HG02938 (cell line): ENCODE measurements at regions not wholly inside any gene's neighbourhood (a gene's known extent, or its start where the extent isn't known, plus 50 kb on each side); places are given as distances from the start of the nearest gene placed in this dataset.

Experiments used
- ATAC-seq: cut with Tn5 transposase; IDR thresholded peaks from one replicate; pipeline ENCODE4 v1.9.1; 2021; ENCODE audit warnings: mild to moderate bottlenecking, moderate library complexity; ENCODE audit not compliant: unreplicated experiment

DNA sequence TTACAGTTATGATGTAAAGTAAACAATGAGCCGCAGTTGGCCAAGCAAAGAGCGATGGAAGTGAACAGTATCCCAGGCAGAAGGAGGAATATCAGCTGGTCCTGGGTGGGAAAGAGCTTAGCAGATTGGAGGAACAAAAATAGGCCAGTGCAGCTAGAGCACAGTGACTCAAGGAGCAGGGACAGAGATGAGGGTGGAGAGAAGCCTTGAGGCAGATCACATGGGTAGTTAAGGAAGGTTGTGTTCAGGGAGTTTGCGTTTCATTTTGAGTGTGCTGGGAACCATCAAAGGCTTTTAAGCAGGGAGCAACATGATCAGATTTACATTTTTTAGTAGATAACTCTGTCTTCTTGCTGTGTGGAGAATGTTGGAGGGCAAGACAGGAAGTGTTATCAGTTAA lies 113.6 kb downstream of the OAT start:
- no peak for ATAC-seq

DNA sequence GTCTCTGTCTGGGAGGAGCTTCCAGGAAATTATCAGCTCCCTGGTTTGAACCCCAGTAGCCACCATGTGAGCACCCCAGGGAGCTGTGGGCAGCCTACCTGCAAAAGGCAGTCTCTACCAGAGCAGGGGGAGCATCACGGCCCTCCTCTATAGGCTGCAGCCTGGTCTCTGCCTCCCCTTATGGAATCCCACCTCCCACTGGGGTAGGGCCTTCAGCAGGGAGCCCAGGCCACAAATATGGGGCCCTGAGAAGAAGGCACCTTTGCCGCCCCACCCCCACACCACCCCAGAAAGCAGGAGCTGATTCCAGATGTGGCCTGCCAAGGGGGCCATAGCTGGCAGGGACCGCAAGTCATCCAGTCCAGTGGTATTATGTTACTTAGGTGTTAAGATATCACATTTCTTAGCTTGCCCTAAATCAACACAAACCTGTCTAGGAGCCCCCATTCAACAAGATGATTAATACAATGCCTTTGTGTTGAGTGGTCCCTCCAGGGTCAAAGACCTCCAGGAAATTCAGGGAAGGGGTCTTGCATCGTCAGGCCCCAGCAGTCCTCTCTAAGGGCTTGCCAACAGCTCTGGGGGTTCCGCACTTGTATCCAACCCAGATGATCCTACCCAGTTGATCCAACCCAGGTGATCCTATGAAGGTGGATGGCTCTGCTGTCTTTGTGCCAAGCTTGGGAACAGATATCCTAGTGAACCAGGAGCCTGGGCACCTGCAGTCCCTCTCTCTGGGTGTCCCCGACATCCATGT lies 114.9 kb downstream of the OAT start:
- ATAC-seq: no peak

DNA sequence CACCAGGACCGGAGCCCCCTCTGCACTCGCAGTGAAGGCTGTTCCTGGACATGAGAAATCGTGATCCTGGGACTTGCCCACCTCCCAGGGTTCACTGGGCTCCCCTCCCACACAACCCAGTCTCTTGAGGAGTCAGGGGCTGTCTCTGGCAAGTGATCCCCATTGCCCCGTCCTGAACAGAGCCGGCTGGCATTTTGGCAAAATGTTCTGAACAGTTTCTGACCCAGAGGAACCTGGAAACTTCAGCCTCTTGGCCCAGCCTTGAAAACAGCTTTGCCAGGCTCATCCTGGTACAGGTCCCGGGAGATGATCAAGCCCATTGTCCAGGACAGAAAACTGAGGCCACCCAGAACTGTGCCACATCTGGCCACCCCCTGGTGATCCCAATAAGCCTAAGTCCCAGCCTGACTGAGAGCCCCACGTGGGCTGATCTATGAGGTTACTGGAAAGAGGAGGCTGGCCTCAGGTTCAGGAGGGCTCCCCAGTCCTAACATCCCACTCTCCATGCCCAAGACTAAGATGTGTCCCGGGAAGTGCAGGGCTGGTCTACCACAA lies 115.7 kb downstream of the OAT start:
- ATAC-seq: no peak

DNA sequence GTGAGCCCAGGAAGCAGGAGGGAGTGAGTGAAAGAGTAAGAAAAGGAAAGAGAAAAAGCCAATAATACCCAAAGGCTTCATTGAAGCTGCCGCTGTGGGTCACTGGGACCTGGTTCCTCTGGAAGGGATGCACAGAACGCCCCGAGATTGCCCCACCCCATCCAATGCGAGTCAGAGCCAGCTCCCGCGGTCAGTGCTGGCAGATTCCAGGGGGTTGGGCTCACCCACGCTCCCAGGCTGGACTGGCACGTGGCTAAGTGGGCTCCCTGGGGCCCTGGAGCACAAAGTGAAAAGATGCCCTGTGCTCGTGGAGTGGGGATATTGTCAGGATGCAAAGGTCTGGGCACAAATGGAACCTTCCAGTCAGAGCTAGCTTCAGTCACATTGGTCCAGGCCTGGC lies 117.0 kb downstream of the OAT start:
- ATAC-seq: no peak

DNA sequence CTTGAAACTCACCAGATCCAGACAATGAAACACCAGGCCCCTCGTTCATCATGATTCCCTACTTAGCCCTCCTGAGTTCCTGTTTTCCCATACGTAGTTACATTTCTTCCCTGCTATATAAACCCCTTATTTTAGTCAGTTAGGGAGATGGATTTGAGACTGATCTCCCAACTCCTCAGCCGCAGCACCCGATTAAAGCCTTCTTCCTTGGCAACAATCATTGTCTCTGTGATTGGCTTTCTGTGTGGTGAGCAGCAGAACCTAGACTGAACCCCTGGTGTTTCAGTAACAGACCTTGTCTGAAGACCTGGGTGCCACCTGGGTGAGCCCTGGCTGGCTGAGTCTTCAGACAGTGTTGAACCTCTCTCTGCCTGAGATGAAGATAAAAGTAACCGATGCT lies 118.0 kb downstream of the OAT start:
- no peak for ATAC-seq

DNA sequence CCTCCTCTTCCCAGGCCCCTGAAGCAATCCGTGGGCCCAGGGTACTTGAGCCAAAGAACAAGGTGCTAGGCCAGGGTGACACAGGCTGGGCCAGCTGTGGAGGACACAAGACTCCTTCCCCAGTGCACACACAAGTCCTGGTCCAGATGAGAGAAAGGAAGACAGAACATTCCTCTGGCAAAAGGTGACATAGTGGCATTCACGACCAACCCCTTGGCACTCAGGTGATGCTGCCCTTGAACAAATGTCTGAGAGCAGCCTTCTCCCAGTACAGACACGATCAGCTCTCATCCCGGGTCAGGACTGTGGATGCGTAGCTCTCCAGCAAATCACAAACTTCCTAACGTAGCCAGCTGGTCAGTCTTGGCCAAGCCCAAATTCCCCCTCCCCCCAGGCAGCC lies 118.5 kb downstream of the OAT start:
- ATAC-seq: no peak

DNA sequence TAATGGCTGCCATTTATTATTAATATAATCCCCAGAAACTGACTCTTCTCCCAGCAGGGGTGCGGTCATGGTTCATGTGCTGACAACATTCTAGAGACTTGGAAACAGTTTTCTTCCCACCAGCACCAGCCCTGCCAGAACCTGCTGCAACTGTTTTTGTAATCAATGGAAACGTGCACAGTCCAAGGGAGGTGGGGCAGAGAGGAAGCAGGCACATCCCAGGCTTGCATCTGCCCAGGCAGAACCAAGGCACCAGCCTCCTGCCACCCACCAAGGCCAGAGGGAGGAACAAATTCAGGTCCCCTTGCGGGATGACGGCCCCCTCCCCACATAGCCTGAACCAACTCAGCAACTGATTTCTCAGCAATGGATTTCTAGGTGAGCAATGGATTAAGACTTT lies 119.0 kb downstream of the OAT start:
- ATAC-seq: no peak

DNA sequence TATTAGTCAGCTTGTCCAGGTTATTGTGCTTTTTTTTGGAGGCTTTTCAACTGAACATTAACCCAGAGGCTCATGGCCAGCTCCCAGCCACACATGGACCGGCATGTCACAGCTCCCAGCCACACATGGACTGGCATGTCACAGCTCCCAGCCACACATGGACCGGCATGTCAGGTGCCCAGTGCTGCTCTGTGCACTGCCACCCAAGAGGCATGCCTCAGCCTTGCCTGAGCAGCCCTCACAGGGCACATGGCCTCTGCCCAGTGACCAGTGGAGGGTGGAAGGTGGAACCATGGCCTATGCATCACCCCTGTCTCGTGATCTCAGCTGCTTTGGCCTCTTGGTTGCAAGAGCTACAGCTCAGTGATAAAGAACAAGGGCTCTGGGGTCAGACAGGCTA lies 119.8 kb downstream of the OAT start:
- no peak for ATAC-seq

DNA sequence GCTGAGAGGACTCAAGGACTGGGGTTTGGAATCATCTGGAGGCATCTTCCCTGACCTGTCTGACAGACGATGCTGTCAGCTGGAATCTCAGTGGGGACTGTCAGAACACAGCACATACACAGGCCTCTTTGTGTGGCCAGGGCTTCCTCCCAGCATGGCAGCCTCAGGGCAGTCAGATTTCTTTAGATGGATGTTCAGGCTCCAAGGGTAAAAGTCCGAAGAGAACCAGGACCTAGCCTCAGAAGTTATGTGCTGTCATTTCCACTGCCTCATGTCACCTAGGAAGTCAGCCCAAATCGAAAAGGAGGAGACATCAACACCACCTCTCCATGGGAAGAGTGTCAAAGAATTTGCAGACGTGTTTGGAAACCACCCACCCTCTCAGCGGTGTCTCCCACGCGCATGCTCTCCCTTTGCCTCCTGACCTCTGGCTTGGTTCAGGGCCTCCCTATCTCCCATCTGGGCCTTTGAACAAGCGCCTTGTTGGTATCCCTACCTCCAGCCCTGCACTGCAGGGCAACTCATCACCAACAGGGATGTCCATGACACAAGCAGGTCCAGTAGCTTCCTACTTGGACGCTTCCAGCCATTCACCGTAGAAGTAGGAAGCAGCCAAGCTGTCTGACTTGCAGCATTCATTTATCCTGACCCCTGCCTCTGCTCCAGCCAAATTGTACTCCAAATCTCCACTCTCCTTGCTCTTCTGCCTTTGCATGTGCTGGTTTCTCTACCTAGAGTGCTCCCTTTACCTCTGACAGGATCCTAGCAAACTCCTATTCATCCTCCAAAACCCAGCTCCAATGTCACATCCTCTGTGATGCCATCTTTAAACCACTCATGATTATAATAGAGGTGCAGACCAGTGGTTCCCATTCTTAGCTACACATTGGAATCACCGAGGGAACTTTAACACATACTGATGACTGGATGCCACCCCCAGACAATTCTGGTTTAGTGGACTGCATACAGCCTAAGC lies 121.6 kb downstream of the OAT start:
- ATAC-seq: no peak

DNA sequence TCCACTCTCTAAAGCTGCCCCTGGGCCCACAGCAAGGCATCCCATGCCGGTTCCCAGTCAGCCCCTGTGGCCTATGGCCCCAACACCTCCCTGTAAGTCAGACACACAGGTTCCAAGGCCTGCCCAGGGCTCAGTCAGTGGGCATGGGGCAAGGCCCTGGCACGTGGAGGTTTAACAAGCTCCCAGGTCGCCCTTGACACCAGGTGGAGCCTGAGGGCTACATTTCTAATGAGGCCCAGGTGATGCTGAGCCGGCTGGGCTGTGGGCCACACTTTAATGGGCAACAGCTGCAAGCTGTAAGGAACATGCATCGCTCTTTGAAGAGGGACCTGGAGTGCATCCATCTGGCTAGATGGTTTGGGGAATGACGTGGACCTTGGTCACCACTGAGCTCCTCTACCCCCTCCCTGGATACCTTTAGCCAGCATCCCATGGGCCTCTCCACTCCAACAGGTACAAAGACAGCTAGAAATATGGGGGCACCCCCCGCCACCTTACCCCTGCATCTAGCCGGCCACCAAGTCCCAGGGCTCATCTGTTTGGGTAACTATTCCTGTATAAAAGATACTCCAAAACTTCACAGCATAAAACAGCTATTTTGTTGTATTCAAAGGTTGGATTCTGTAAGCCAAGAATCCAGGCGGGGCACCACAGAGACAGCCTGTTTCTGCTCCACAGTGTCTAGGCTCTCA lies 122.5 kb downstream of the OAT start:
- no peak for ATAC-seq

DNA sequence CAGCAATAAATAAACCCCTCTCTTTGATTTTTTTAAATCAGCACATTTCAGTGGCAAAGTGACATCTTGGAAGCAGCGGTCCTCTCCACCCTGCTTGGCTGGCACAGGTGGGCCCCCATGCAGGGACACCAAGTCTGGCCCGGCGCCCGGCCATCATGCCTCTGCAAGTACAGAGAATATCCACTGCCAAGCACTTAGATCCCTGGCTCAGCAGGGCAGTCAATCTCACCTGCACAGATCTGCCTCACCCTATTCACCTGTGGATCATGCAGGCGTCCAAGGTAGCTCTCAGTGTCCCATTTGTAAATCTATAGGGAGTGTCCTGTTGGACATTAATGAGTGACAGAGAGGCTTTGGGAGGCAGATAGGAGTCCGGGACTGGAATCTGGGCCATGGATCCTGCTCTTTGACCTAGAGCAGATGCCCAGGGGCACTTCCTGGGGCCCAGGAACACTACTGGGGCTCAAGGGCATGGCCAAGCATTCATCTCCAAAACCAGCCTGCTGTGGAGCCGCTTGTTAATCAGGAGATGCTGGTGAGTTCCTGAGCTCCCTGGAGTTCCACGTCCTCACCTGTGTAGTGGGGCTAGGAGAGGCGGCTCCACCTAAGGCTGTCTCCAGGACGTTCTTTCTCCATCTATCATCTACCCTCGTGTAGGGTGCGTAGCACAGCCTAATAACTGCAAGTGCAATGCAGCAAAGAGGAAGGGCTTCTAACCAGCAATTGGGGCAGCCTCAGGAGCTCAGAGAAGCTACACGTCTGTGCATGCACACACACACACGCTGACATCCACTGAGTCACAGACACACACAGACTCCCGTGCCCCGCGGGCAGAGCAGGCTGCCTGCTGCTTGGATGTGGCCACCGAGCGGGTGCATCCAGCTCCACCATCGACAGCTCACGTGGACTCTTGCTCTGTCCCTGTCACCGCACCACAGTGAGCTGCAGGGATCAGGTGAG lies 123.6 kb downstream of the OAT start:
- no peak for ATAC-seq

DNA sequence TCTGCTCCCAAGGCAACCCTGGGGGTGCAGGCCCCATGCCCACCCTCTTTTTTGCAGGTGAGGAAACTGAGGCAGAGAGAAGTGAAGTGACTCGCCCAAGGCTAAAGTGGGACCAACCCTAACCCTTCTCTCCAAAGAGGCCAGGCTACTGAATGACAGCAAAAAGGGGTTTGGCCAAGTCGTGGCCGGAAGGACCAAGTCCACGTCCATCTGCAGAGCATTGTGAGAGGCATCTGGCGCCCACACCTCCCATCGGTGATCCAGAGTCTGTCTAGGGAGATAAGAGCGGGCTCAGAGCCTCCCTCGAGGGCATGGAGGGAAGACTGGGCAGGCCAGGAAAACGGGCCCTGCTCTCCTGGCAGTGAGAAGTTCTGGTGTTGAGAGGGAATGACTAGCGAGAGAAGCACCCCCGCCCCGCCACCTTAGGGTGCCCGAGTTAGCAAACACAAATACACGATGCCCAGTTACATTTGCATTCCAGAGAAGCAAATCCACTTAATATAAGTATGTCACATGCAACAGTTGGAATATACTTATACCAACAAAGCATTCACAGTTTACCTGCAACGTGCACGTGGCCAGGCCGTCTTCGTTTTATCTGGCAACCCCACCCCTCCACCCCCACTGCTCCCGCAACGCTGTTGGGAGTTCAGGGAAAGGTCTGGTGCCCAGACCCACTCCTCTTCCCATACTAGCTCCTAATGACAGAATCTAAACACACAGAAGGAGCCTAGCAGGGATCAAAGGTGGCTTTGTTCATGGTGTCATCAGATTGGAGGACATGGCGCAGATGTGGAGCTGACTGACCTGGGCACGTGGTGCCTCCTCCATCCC lies 124.9 kb downstream of the OAT start:
- no peak for ATAC-seq

DNA sequence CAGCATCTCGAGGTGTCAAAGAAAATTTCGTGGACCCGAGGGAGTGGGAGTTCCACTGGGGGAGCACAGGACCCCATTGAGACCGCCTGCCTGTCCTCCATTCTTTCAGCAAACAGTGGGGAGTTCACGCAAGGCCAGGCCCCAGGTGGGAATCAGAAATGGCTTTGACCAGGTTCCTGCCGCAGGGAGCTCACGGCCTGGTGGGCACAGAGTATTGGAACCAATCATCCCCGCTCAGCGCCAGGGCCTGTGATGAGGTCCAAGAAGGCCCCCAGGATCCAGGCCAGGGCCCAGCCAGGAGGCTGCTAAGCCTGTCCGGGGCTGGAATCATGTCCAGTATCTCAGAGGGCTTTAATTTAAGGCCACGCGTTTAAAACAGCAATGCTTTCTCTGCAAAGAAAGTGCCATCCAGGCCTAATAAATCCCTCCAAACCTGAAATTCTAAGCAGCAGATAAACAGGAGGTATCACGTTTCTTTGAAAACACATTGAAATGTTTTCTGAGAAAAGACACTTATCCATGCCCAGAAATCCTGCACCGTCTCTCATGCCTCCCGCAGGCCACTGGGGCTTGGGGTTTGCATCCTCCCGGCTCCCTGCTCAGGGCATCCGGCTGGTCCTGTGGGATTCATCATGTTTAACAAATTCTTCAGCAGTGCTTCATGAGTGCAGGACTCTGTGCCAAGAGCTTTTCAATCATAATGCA lies 125.7 kb downstream of the OAT start:
- ATAC-seq: no peak

DNA sequence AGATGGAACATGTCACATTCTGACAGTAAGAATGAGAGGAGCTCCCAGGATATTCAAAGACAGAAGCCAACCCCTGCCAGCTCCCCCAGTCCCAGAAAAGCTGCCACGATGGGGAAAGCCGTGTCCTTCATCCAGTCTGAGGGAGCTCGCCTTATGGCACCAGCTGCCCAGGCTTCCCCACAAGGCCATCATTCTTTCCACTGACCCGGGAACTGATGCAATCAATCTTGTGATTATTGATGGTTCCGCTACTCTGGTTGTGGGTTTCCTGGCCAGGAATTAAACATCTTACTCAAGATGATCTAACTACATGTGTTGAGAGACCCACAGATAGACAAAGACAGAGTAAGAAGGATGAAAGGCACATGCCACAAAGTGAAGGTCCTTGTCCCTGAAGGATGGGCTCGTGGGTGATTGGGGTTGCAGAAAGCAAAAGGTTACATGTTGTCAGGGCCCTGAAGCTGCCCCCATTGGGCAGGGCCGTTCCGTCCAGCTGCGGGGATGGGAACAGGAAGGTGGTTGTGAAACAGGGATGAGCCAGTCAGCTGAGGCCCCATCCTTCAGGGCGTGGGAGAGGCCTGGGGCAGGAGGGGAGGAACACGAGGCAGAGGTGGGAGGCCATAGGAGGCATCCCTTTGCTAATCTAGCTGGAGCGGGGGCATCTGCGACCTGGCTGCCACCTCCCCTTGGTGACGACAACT lies 127.6 kb downstream of the OAT start:
- no peak for ATAC-seq

DNA sequence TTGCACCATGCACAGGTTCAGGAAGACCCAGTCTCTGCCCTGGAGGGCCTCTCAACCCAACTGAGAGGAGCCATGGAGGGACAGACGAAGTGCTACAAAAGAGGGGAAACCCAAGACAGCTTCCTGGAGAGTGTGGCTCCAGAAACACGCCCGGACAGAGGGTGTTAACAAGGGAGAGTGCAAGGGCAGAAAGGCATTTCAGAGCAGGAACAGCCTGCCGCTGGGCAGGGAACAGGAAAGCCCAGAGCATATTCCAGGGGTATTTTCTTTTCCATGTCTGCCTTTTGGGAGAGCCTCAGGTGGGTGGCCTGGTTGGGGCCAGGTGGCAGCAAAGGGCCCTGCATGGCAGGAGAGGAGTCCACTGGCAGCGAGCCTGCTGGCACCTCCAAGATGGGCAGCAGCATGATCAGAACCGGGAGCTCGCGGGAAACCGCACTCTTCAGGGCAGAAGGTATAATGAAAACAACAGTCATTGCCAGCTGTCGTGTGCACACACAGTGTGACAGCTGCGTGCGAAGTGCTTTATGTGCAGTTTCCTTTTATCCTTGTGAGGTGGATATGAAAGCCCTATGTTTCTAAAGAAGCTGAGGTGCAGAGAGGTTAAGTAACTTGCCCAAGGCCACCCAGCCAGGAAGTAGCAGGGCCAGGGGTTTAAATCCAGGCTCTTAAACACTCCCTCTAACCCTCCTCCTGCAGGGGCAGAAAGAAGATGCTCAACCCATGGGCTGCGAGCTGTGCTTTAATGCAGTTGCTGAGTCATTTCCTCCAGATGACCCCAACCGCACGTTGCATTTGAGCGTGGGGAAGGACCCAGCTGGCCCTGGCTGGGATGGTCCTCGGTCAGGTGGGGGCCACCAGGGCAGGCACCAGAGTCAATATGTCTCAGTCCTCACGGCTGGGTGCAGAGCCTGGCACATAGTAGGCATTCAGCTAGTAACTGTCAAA lies 128.6 kb downstream of the OAT start:
- no peak for ATAC-seq

DNA sequence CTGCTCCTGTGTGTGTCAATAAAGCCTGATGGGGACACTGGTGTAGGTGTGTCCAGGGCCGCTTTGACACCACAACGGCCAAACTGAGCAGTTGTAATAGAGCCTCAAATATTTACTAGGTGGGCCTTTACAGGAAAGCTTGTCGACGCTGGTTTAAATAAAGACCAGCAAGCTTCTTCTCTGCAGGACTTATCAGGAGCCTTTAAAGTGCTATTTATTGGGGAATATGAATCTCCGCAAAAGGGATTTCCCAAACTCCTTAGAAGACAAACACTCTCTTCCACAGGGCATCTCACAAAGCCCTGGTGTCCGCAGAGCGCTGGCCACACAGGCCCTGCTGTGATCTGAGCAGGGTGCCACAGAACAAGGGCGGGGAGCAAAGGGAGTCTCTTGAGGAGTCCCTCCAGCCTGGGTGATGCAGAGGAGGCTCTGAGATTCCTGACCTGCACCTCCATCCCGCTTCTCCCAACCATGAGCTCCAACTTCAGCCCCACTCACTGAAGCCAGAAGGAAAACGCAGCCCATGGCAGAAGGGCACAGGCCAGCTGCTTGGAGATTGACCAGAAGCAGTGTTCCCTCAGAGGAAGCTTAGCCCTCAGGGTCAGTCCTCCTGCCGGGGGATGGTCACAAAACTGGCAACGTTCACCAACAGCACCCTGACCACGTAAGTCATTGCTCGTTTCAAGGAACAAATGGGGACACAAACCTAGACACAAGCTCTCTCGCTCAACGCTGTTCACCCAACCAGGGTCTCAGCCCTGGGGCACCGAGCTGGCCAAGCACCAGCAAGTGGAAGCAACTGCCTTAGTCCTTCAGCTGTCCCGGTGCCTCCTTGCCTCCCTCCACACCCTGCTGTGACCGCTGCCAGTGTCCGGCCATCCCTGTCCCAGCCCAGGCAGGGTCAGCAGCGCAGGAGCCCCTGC lies 129.5 kb downstream of the OAT start:
- ATAC-seq: no peak
